Activated CD4-positive, alpha-beta T cell treated with anti-CD3 and anti-CD28 coated beads, Interleukin-2, Interleukin-6, amounts not matched to agents 100 ng/mL and 50 ng/mL, durations not matched to agents 16 hours and 8 hours (primary cell): ENCODE measurements at regions not wholly inside any gene's neighbourhood (a gene's known extent, or its start where the extent isn't known, plus 50 kb on each side); places are given as distances from the start of the nearest gene placed in this dataset.
"Not testable (repeated sequence)": the region's sequence is repeated elsewhere in the genome, so short reads cannot be mapped to it uniquely, and the experiment has no call there.

Experiments used
- DNase-seq: peaks from one replicate; pipeline ENCODE4 v3.0.0-alpha.2; 2020

DNA sequence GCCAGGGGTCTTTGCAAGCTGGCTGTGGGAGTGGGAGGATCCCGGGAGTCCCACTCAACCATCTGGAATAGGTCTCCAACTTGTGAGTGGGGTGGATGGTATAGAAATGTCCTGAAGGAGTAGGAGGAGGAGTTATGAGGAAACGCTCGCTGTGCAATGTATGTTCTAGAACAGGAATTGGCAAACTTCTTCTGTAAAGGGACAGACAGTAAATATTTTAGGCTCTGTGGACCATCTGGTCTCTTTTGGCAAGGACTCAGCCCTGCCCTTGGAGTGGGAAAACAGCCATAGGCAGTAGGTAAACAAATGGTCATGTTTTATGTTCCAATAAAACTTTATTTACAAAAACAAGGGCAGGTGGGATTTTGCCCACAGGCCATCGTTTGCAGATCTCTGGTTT, 149.2 kb downstream of the NPIPB5 start:
- no peak for DNase-seq

DNA sequence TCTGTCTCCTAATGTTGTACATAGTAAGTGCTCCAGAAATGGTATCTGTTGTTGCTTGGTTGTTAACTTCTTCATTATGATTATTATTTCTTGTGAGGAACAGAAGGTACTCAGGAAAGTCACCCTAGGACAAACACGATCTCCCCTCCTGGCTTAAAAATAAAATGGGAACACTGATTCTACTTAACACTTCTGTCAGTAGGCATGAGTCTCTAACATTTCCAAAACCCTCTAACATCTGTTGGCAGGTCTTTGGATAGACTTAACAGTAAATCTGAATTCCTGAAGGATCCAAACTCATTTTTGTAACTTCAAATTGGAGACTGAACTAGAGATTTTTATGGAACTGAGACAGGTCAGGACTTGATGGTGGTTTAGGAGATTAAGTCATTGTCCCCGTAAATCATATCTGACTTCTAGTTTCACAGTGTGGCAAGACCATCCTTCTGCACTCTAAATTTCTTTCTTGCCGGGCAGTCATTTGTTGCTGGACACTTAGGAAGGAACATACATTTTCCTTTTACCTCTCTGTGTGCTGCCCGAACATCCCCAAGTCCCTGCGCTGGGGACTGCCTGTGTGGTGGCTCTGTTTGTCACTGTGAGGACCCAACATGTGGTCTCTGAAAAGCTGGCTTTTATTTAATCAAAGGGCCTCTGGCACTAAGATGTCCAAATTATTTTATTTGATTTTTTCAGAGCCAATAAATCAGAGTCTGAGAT, 149.9 kb downstream of the NPIPB5 start:
- no peak for DNase-seq

DNA sequence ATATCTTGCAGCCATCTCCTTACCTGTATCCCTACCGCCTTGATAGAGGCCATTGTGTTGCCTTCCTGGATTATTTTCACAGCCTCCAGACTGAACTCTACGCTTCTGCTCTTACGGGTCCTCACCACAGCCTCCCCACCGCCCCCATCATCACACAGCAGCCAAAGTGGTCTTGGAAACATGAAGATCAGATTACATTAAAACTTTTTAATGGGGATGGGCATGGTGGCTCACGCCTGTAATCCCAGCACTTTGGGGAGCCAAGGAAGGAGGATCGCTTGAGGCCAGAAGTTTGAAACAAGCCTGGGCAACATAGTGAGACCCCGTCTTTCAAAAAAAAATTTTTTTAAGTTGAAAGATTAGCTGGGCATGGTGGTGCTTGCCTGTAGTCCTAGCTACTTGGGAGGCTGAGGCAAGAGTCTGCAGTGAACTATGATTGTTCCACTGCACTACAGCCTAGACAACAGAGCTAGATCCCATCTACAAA, 150.5 kb downstream of the NPIPB5 start:
- no peak for DNase-seq

DNA sequence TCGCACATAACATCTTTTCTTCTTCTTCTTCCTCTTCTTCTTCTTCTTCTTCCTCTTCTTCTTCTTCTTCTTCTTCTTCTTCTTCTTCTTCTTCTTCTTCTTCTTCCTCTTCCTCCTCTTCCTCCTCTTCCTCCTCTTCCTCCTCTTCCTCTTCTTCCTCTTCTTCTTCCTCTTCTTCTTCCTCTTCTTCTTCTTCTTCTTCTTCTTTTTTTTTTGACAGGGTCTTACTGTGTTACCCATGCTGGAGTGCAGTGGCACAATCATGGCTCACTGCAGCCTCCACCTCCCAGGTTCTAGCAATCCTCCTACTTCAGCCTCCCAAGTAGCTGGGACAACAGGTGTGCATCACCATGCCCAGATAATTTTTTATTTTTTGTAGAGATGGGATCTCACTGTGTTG, 151.0 kb upstream of the HS3ST2 start:
- DNase-seq: not testable (repeated sequence)

DNA sequence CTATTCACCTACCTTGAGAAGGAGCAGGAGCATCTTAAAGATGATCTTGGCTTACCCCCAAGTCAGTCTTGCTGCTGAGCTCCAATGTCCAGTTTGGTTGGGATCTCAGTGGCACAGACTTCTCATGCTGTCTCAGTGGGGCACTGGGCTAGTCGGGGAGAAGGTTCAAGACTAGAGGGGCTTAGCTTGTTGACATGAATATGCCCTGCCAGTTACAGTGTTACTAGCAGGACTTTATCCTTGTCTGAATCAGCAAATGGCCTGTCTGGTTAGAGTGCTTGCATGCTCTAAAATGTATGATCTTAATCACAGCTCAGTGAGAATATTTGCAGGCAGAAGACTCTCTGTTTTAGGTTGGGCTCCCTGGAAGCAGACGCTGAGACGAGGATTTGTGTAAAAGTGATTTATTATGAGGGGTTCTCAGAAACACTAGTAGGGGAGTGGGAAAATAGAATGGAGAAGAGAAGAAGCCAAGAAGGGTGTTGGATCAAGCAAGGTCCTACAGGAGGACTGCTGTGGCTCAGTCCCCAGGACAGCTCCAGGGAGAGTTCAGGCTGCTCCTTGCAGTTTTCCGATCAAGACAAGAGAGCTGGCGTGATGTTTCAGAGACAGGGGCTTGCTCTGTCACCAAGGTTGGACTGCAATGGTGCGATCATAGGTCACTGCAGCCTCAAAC, 150.4 kb upstream of the HS3ST2 start:
- DNase-seq: no peak

GRCh38 chr16:22664132-22664531, 149.8 kb upstream of the HS3ST2 start:
- DNase-seq: no peak

GRCh38 chr16:22664561-22664997, 149.4 kb upstream of the HS3ST2 start:
- no peak for DNase-seq

DNA sequence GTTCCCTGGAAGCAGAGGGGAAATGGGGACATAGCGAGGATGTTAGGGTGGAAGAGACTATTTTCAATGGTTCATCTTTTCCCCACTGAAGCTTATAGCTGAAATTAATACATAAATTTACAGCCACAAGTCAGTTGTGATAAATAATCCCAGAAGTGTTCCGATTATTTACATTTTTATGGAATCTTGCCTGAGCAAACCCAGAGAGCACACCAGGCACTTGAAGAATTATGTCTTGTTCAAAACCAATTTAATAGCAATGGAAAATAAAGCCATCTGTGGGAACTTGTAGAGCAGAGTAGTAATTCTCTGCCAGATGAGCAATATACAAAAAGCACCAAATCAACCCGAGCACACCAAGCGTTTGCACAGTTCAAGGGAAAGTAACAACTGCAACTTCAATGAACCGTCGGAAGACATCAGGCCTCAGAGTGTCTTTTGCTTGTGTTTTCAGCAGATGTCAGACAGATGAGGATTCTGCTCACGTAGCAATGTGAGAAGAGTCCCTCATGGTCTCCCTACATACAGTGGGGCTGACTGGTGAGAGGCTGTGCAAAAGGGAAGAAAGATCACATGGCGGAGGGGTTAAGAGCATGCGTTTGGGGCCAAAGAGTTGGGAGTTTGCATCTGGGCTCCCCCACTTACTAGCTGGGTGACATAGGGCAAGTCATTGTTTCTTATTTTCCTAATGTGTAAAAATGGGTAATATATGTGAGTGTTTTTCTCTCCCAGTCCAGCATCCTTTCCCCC, 148.7 kb upstream of the HS3ST2 start:
- no peak for DNase-seq

GRCh38 chr16:22665803-22666202, 148.2 kb upstream of the HS3ST2 start:
- DNase-seq: no peak

DNA sequence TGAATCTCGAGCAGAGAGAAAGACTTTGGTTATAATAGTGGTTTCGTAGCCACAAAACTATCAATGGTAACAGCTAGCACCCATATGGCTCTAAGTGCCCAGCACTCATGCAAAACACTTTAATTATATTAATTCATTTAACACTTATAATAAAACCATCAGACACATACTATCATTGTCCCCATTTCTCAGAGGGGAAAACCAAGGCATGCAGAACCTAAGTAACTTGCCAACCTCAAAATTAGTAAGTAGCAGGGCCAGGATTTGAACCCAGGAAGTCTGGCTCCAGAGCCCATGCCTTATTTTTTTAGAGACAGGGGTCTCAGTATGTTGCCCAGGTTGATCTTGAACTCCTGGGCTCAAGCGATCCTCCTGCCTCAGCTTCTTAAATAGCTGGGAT, 145.6 kb upstream of the HS3ST2 start:
- DNase-seq: no peak

GRCh38 chr16:22670044-22670536, 143.9 kb upstream of the HS3ST2 start:
- no peak for DNase-seq

DNA sequence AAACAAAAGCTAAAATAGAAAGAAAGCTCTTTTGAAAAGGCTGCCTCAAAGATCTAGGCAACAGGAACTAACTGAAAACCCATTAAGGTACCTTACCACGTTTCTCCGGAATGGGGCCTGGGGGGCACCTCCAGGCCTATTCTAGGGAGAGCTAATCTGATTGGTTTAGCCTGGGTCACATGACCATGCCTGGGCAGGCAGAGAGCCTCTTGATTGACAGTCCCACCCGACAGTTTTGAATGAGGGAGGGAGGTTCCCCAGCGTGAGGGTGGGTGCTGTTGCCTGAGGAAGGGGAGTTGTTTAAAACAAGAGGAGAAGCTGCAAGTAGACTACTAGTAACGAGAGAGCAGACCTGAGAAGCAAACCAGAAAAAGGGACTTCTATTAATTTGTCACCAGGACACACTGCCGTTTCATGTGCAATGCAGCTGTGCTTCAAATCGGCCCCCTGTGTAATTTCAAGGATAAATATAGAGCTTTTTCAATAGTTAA, 143.4 kb upstream of the HS3ST2 start:
- DNase-seq: peak; percentile 49

DNA sequence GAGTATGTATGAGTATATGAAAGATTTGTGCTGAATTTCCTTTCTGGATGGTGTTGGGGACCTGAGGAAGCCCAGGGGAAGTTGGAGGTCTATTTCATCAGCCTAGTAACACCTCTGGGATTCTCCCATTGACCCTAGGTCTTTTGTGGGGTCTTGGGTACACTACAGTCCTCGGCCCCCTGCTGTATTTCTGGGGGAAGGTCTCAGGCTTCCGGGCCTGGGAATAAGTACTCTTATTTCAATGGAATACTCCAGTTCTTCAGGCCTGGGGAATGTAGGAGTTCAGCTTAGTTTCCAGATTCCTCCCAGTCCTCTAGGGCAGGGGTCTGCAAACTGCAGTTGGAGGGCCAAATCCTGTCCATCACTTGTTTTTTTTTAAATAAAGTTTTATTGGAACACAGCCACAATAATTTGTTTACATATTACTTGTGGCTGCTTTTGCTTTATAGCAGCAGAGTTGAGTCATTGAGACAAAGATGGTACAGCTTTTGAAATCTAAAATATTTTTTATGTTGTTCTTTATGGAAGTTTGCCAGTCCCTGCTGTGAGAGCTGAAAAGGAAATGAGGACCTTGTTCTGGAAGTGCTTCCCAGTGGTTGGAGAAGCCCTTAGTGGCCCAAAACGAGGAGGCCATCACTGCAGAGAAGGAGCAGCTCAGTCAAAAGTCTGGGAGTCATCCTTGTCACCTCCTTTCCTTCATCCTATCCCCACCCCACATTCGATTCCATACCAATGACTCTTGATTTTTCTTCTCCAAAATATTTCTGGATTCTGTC, 142.5 kb upstream of the HS3ST2 start:
- DNase-seq: no peak

- no peak for DNase-seq
Observed at GRCh38 chr16:22672830-22673210, 141.1 kb upstream of the HS3ST2 start.

DNA sequence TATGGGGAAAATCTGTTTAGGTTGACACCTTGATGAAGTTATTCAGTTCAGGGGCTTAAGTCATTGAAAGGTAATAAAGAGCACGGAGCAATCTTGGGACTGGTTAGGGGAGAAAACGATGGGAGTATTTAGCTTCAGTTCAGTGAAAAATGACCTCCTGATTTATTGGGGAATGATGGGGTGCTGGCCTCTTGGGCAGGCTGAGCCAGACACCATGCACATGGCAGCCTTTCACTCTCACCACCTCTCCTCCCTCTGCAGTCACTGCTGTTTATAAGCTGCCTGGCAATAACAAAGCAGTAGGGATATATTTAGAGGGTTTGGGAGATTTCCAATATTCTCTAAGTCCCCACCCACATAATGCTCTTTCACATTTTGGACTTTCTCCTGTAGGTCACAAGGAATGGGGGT, 140.5 kb upstream of the HS3ST2 start:
- no peak for DNase-seq

- no peak for DNase-seq
Observed at GRCh38 chr16:22674832-22675191, 139.2 kb upstream of the HS3ST2 start.

DNA sequence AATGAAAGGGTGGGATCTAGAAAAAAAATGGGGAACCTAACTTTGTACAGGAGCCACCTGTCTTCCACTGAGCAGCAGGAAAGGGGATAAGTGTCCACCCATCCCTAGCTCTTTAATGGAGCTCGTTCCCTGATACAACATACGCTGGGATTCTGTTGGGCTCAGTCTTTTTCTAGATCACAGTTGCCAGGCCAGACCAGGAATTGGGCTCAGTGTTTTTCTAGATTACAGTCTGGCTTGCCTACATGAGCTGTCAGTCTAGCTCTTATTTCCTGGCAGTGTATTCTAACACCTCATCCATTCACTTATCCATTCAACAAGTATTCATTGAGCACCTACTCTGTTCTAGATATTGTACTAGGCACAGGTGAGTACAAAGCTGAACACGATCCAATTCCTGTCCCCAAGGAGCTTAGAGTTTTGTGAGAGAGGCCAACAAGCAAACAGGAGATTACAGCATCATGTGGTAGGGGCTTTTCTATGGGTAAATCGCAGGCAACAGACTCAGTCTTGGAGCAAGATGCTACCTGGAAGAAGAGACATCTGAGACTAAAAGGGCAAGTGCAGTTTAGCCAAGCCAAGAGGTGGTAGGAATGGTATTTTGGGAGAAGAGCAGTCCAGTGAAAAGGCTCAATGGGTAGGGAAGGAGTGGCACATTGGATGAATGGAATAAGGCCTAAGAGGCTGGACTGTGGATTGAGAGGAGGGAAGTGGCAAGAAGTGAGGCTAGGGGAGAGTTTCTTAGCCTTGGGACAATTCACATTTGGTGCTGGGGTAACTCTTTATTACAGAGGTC, 138.0 kb upstream of the HS3ST2 start:
- DNase-seq: no peak

- DNase-seq: no peak
Observed at GRCh38 chr16:22677024-22677830, 136.7 kb upstream of the HS3ST2 start.

DNA sequence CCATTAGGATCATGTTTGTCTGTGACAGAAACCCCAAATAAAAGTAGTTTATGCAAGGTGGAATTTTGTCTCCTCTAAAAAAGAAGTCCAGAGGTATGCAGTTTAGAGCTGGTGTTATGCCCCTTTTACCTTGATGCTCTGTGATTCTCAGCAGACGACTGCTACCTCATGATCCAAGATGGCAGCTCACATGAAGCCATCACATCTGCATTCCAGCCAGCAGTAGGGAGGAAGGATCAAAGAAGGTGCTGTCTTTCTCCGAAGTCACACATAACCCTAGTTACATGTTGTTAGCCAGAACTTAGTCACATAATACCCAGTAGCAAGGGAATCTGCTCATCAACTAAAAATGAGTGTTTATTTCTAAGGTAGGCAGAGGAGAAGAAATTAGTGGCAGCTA, 135.7 kb upstream of the HS3ST2 start:
- no peak for DNase-seq

DNA sequence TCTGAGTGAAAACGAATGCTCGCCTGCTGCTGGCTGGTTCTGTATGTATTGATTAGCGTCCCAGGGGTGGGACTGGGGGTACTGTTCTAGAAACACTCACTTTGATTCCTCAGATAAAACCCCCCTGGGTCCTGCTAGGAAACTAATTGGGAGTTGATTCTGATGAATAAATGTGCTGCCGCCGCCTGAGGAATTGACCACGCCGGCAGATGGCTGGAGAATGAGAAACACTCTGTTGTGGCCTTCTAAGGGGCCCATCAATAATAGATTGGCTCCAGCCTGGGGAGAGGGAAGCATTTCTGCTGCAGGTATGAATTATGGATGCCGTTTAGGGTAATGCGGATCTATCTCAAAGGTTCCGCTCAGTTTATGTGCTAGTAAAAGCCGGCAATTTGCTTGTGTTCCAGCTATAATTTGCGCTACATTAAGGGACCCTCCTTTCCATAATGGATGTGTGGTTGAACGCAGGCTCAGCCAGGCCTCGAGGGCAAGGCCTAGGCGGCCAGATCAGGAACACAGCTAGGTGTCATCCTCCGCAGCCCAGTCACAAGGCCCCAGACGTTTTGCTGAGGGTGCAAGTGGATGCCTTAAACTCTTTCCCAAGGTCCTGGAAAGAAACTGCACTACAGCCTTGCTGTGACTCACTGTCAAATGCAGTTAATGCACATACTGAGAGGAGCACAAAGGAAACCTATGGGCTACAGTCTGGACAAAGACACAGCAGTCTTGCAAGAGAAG, 132.2 kb upstream of the HS3ST2 start:
- no peak for DNase-seq
